GM04503 (cell line): ENCODE measurements at regions not wholly inside any gene's neighbourhood (a gene's known extent, or its start where the extent isn't known, plus 50 kb on each side); places are given as distances from the start of the nearest gene placed in this dataset.

Experiments used
- DNase-seq: peaks from one replicate; pipeline ENCODE4 v3.0.0-alpha.2; 2012; ENCODE audit warnings: low read depth

DNA sequence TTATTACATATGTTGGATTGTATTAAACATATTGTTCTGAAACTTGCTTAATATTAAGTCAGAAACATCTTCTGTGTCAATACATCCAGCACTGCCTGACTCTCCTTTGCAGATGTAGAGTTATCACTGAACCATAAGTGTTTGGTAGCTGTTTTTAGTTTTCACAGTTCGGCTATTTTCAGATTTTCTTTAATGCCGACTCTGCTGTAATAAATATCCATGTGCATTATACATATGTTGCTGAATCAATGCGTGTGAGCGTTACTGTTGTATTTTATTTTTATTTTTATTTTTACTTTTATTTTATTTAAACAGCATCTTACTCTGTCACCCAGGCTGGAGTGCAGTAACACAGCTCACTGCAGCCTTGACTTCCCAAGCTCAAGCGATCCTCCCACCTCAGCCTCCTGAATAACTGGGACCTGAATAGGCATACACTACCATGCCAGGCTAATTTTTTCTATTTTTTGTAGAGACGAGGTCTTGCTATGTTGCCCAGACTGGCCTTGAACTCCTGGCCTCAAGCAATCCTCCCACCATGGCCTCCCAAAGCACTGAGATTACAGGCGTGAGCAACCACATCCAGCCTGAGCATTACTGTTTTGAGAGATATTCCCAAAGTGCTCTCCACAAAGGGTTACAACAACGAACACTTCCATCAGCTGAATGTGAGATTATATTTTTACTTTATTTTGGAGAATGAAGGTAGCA lies 50.7 kb upstream of the NOCT start:
- DNase-seq, result no peak

DNA sequence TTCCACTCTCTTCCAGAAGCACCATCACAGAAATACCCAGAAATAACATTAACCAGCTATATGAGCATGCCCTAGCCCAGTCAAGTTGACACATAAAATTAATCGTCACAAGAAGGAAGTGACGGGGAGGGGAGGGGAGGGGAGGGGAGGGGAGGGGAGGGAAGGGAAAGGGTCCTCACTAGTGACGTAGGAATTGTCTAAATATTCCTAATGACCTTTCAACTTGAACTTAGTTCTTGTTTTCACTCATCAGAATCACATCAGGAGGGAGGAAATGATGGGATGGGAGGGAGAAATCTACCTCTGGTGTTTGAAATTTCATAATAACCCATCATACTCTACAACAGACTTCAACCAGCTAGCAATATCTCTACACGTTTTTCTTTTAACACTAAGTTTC lies 52.2 kb upstream of the NOCT start:
- no peak for DNase-seq

DNA sequence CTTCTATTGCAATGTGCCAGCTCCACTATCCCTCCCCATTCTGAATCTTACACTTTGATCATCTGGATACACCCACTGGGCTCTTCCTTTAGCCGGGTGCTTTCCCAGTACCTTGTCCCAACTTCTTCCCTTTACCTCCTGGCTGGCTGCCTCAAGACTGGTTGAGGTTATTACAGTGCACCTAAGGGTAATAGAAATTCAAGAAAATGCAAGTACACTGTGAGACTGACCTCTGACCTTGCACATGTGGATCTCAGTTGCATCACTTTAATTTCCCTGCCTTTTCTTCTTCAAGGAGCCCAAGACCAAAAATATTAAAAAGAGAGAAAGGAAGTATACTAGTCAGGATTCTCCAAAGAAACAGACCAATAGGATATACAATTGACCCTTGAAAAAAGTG lies 53.9 kb upstream of the NOCT start:
- no peak for DNase-seq

DNA sequence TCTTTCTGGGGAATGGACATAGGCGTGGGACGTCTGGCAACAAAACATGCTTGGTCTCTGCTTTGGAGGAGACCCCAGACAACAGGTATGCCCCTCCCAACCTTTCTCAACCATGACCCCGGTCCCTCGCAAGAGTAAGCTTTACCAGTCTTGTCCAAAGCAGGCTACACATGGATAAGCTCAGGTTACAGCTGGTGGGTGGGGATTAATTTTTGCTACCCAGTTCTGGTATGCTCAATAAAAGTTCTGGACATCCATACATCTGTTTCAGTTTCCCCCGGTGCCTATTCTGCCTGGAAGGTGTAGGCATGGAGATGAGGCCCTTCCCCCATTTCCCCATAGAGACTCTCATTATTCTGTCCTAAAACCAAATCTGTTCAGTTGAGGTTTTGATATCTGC lies 54.5 kb upstream of the NOCT start:
- no peak for DNase-seq

DNA sequence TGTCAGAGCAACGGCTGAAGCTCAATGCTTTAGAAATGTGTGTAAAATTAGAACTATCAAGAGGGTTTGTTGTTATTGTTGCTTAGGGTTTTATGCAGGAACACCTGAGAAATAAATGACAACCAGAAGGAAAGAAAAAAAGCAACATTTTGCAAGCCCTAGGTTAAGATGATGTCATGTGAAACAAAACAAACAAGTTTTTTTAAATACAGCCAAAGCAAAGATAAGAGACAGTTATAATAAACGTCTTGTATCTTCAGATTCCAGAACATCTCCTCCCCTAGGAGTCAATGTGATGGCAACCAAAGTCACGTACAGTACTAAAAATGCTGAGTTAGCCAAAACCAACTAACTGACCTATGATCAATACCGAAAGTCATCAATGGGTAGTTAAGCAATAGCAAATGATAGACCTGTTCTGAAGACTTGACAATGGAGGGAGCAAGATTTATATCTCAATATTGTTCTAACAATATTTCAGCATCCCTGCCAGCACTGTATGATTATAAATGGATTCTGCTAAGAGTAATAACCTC lies 55.3 kb upstream of the NOCT start:
- DNase-seq, result no peak

DNA sequence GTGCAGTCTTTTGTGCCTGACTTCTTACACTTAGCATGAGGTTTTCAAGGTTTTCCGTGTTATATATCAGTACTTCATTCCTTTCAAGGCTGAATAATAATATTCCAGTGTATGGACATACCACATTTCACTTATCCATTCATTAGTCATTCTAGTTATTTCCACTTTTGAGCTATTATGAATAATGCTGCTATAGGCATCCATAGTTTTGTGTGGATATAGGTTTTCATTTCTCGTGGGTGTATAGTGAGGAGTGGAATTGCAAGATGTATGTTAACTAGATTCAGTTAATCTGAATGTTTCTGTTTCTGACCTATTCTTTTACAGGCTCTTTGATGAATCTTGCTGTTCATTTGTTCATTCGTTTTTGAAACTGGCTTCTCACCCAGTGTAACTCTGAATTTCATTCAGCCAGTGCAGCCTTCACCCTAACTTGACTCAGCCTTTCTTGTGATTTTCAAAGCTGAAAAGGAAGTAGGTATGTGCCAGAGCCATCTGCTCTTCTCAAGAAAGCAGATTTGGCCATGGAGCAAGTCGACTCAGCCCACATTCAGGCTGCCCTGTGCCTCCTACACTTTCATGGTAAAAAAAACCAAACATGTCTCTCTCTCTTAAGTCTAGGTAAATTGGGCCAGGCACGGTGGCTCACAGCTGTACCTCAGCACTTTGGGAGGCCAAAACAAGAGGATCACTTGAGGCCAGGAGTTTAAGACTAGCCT lies 56.3 kb upstream of the NOCT start:
- DNase-seq, result no peak

DNA sequence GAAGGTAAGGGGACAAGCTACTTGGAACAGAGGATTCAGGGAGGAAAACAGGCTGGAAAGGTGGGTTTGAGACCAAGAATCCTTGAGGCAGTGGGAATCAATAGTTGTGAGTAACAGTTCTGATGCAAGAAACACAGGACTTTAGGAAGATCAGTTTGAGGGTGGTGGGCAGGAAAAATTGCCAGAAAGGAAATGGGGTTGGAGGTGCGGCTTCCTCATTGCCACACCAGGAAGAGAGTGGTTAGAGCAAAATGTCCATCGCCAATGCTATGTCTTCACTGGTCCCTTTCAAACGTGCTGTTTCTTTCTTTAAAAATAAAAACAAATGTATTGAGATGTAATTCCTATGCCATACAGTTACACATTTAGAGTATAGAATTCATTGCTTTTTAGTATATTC lies 57.1 kb upstream of the NOCT start:
- no peak for DNase-seq

DNA sequence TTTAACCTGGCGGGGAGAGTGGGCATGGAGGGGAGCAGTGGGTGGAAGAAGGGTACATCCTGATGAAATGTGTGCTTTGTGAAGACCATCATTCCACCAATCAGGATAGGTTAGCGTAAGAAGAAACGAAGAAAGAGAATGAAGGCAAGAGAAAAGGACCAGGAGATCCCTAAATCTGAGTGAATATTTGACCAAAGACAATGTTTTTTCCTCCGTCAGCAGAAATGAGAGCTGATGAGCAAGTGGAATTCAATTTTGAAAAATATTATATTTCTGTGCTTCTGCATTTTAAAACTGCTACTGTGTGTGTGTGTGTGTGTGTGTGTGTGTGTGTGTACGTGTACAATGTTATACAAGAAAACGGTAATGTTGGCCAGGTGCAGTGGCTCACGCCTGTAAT lies 58.3 kb upstream of the NOCT start:
- no peak for DNase-seq

DNA sequence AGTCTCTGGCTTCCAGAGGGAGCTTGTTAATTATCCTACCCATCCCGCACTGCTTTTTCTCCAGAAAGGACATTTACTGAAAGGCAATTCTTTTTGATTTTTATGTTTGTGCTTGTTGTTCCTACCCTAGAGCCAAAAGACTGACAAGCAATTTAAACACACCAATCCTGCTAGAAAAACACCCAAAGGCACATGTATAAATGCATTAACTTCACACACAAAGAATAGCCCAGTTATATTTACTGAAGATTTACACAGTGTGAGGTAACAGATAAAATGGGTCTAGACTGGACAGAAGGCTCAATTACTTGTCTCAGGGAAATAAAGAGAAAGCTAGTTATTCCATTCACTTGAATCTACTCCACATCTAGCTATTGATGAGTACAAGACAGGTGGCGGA lies 61.2 kb upstream of the NOCT start:
- DNase-seq, result no peak

DNA sequence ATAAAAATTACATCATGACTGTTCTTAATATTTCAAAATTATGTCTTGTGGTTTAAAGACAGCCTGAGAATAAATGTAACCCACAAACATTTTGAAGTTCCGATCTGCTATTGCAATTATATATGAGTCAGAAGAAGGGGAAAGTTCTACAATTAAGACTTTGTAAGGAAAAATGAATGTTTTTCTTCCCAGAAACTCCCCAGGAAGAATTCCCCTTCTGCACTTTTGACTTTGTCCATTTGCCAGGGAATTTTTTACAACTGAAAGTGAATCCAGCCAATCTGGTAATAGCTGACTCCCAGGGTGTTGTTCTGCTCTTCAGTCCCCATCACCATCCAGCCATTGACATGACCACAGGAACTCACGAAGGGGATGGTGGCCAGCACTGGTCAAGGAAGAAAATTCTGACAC lies 61.6 kb upstream of the NOCT start:
- DNase-seq, result peak; percentile 92

DNA sequence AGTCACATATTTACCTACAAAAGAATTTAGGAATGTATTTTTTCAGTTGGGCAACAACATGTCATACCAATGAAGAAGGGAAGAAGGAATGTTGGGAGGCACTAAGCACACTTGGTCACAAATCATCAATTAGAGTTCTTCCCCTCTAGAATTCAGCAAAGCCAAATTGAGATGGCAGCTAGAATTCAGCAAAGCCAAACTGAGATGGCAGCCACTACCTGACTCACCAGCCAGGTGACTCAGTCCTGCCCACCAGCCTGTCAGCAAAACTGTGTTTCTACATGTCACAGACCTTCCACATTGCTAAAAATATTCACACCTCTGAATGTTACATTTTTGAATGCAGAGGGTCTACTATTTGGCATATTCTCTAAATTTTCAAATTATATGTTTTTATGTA lies 63.2 kb upstream of the NOCT start:
- peak; percentile 2 for DNase-seq

DNA sequence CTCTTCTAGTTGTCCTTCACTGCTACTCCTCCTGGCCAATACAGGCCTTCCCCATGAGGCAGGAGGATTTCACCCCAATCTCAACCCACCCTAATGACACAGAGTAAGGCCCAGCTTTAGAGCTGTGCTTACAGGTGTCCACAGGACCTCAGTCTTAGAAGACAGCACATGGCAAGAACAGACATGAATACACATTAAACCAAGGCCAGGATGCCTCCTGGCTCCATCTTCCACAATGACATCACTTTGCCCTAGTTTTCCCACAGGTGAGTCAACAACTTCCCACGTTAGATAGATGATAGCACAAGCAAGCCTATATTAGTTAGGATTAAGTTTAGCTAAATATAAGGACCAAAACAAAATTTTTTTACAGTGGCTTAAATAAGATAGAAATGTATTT lies 63.8 kb upstream of the NOCT start:
- DNase-seq, result no peak

DNA sequence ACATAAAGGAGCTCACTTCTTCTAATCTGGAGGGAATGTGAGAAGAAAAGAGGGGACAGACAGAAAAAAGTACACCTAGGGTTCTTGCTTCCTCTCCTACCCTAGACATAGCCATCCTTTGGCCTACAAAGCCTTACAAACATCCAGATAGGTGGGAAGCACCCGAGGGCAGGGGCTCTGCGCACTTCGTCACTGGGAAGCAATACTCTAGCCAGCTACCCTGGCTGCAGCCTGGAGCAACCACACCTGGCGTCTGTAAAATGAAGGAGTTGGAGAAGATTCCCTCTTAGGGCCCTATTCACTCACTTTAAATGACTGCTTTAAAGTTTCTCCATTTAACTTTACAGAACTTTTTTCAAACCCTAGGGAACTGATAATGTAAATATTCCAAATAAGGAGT lies 65.7 kb upstream of the NOCT start:
- no peak for DNase-seq

DNA sequence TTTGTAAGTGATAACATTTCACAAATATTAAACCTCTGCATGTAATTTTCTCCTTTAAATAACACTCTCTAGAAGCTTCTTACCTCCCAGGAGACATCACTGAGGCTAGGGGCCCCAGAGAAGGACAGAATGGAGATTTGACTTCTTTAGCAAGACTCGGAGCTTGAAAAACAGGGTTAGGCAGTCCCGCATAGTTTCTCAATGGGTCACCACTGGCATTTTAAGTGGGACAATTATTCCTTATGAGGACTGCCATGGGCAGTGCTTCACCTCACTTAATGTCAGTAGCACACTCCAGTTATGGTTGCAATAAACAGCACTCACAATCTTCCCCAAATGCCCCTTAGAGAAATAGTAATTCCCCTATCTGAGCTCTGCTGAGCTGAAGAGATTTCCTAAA lies 66.7 kb upstream of the NOCT start:
- DNase-seq, result no peak

DNA sequence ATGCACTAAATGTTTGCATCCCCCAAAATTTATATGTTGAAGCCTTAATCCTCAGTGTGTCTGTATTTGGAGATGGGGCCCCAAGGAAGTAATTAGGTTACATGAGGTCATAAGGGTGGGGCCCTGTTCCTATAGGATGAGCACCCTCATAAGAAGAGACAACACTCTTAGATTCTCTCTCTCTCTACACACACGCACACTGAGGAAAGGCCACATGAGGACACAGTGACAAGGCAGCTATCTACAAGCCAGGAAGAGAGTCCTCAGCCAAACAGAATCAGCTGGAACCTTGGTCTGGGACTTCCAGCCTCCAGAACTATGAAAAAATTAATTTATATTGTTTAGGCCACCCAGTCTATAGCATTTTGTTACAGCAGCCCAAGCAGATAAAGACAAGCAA lies 69.3 kb upstream of the NOCT start:
- DNase-seq, result no peak

DNA sequence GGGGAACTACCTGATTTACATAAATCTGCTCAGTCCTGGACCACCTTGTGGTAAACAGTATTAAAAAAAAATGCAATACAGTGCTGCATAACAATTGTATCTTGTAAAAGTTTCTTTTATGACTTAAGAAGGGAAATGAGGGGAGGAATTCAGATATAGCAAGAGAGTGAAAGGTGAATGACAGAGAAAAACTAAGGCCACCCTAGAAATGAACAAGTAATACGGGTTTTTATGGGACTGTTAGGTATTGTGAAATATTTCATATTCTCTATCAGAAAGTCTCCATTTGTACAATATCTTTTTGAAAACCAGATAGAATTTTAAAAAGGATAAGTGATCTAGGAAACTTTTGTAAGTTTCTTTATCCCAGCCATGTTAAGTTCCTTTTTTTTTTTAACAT lies 69.7 kb upstream of the NOCT start:
- DNase-seq, result no peak

DNA sequence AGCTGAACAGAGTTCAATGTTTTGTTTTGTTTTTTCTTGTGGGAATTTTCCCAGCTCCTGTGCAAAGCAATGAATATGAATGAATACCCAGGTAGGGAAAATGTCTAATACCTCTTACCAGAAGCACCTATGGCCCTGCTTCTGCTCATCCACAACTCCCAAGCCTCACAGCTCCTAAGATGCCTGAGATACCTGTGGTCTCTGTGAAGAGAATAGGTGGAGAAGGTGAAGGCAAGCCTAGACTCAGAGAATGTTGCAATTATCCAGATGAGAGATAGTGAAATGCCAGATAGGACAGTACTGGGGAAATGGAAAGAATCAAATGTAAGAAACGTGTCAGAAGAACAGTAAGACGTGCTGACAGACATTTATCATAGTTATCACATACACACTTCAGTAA lies 70.2 kb upstream of the NOCT start:
- DNase-seq, result no peak

DNA sequence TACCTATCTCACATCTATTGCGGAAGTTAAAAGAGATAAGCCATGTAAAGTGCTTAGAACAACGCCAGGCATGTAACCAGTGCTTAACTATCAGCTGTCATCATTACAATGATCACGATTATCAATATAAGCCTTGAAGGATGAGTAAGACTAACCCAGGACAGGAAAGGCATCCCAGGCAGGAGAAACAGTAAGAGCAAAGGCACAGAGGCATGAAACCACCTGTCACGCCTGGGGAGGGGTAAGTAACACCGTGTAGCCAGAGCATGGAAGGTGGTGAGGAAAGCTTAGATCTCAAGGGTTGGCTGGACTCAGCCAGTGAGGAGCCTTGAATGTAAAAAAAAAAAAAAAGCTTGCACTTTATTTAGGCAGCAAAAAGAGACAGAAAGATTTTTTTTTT lies 71.7 kb upstream of the NOCT start:
- no peak for DNase-seq

DNA sequence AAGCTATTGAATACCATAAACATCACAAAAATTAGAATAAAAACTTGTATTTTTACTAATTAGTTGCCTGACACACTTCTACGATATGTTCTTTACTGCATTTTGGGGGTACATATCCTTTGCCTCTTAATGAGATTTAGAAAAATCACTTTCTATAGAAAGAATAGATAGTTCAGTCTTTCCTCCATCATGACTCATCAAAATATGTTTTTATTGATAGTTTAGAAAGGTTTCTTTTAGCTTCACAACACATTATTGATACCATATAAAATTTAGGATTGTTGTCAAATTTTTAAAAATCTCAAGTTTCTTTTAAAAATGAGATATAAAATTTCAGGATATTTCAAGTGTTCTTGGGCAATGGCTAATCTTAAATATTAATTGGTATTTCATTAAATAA lies 74.5 kb upstream of the NOCT start:
- DNase-seq, result no peak

DNA sequence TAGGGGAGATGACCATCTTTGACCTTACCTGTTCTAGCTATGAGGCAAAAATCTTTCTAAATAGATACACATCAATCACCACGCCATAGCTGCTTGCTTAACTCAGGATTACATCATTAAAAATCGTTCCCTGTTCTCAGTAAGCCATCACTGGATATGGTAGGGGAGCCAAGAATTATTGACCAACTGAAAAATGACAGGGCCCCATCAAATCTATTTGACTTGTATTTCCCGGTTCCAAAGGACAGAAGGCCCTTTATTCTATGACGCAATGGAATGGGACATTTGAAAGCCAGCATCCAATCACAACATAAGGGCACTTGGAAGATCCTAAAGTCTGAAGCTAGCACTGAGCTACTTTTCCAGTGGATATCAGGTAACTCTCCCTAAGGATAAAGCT lies 75.6 kb upstream of the NOCT start:
- no peak for DNase-seq

DNA sequence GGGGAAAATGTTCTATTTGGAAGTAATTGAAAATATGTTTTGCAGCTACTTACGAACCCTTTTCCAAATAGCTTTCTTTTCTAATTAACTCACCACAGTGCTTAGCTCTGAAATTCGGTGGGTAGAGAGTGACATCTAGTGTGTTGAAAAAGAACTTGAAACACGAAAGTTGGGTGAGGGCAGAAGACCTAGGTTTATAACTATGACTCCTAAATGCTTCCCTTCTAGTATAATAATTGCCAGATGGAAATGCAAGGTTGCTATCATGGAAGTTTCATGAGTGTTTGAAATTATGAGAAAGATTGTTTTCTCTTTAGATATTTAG lies 77.3 kb upstream of the NOCT start:
- peak; percentile 16 for DNase-seq

DNA sequence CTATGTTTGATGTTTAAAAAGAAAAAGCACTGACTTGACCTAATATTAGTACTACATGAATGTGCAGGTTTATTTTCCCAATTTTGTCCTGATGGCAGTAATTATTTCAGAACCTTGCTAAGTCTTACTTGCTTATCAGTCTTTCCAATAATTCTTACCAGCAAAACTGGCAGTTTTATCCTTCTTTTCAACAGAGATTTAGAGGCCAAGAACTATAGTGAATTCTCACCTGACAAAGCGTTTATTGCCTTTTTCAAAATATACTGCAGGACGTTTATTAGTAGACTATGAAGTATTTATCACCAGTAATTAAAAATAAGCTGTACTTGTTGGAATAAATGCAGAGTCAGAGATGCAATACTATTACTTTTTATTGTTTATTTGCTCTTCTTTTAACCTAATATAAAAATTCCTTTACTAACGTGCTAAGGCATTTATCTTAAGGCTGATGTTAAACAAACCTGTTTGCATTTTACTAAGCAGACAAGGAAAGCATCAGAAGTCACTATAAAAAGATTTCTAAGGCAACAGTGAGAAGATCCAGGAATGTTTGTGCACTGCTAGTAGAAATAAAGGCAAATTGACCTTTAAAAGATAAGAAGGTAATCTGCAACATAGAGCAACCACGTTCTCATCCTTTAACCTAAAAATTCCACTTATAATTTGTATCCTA lies 80.3 kb upstream of the NOCT start:
- no peak for DNase-seq

DNA sequence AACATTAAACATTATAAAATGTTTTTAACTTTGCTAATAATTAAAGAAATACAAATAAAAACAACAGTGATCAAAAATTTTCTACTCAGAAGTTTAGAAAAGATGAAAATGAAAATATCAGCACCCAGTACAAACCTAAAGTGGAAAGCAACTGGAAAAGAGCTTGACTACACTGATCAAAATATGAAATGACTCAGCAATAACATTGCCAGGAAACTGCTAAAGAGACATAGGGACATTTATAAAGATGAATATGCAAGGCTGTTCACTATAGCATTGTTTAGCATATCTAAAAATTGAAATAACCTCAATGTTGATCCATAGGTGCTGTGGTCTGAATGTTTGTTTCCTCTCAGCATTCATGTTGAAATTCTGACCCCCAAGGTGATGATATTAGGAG lies 88.5 kb upstream of the NOCT start:
- DNase-seq, result no peak

DNA sequence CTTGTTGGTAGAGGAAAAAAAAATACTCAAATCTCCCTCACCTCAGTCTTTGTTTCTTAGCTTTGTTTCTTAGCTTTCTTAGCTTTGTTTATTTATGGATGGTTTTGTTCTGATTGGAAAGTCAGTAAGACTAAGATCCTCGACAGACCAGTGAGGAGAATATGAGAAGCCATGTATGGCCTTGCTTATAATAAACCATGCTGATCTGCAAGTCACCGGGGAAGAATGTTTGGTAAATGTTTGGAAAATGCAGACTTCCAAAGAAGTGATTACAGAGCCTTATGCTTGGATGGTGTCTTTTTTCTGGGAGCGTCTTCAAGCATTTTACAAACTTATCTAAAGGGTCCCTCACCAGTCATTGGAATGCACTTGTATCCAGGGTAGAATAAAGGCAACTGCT lies 90.1 kb upstream of the NOCT start:
- no peak for DNase-seq
